ENCODE measurements at regions not wholly inside any gene's neighbourhood (a gene's known extent, or its start where the extent isn't known, plus 50 kb on each side); places are given as distances from the start of the nearest gene placed in this dataset.

GRCh38 chr2:21658907-21659477, 535.2 kb downstream of the TDRD15 start:
- no peaks in the 10 kb centered on the region for H3K9me3 ChIP-seq
- DNase-seq, result no peak
- ATAC-seq, result no peak
- H3K27me3 ChIP-seq (ENCODE audit: insufficient read depth in 3 of 3, low read length in 2 of 3), result no peaks in the 10 kb centered on the region
- no peak for TF ChIP-seq CTCF (IDR thresholded peaks at IDR 0.05)
- no peak overlapping the region for H3K4me3 ChIP-seq
- H3K27ac ChIP-seq, result no peak overlapping the region
- H3K36me3 ChIP-seq (ENCODE audit: insufficient read depth in 1 of 2, low read depth in 1 of 2), result no peaks in the 10 kb centered on the region
- 78 to 81% (median 79%) methylated on average over 8 of the region's 8 CpGs for WGBS, 3 donors
- H3K4me1 ChIP-seq, result no peaks in the 10 kb centered on the region
- intact Hi-C loops (cut with DNase I), result no loop called here

GRCh38 chr2:21664083-21664482, 540.3 kb downstream of the TDRD15 start:
- Histone ChIP-seq H3K36me3 (ENCODE audit: insufficient read depth in 1 of 2, low read depth in 1 of 2) (no peaks in the 10 kb centered on the region), H3K9me3 (no peaks in the 10 kb centered on the region), H3K4me3 (no peak overlapping the region), H3K27ac (no peak overlapping the region), H3K27me3 (ENCODE audit: insufficient read depth in 3 of 3, low read length in 2 of 3) (no peaks in the 10 kb centered on the region), H3K4me1 (no peaks in the 10 kb centered on the region)
- no peak for TF ChIP-seq CTCF (IDR thresholded peaks at IDR 0.05)
- ATAC-seq (no peak), DNase-seq (no peak)
- 68 to 77% (median 76%) methylated on average over 7 of the region's 7 CpGs for WGBS, 3 donors
- intact Hi-C loops (cut with DNase I), result no loop called here

- no peaks in the 10 kb centered on the region for H3K27me3 ChIP-seq (ENCODE audit: insufficient read depth in 3 of 3, low read length in 2 of 3)
- H3K9me3 ChIP-seq, result no peaks in the 10 kb centered on the region
- intact Hi-C loops (cut with DNase I), result no loop called here
- H3K4me1 ChIP-seq, result no peaks in the 10 kb centered on the region
- ATAC-seq (no peak), DNase-seq (no peak)
- H3K4me3 ChIP-seq, result no peak overlapping the region
- no peak overlapping the region for H3K27ac ChIP-seq
- no peaks in the 10 kb centered on the region for H3K36me3 ChIP-seq (ENCODE audit: insufficient read depth in 1 of 2, low read depth in 1 of 2)
- 85 to 92% (median 89%) methylated on average over 5 of the region's 5 CpGs for WGBS, 3 donors
- no peak for TF ChIP-seq CTCF (IDR thresholded peaks at IDR 0.05)
Measured at GRCh38 chr2:21667638-21668037, 543.9 kb downstream of the TDRD15 start.

GRCh38 chr2:21668078-21668710, 544.4 kb downstream of the TDRD15 start:
- Histone ChIP-seq H3K27me3 (ENCODE audit: insufficient read depth in 3 of 3, low read length in 2 of 3) (no peaks in the 10 kb centered on the region), H3K4me1 (no peaks in the 10 kb centered on the region), H3K4me3 (no peak overlapping the region), H3K9me3 (no peaks in the 10 kb centered on the region), H3K27ac (no peak overlapping the region), H3K36me3 (ENCODE audit: insufficient read depth in 1 of 2, low read depth in 1 of 2) (no peaks in the 10 kb centered on the region)
- DNase-seq, result no peak
- TF ChIP-seq CTCF (IDR thresholded peaks at IDR 0.05), result no peak
- intact Hi-C loops (cut with DNase I), result no loop called here
- WGBS, 3 donors, result 65 to 77% (median 71%) methylated on average over 5 of the region's 5 CpGs
- no peak for ATAC-seq

- DNase-seq (no peak), ATAC-seq (no peak)
- Histone ChIP-seq H3K4me1 (no peaks in the 10 kb centered on the region), H3K27ac (no peak overlapping the region), H3K9me3 (no peaks in the 10 kb centered on the region), H3K27me3 (ENCODE audit: insufficient read depth in 3 of 3, low read length in 2 of 3) (no peaks in the 10 kb centered on the region), H3K4me3 (no peak overlapping the region), H3K36me3 (ENCODE audit: insufficient read depth in 1 of 2, low read depth in 1 of 2) (no peaks in the 10 kb centered on the region)
- 89 to 94% (median 93%) methylated on average over 1 of the region's 1 CpG for WGBS, 3 donors
- TF ChIP-seq CTCF (IDR thresholded peaks at IDR 0.05), result no peak
- intact Hi-C loops (cut with DNase I), result no loop called here
Measured at GRCh38 chr2:21676041-21676440, 552.3 kb downstream of the TDRD15 start.

Measured in psoas muscle (tissue), 7 donors.